Tibial nerve (tissue), 3 donors: ENCODE measurements at regions not wholly inside any gene's neighbourhood (a gene's known extent, or its start where the extent isn't known, plus 50 kb on each side); places are given as distances from the start of the nearest gene placed in this dataset.

Experiments used
- CTCF ChIP-seq, 5 experiments: fragments of 200-600 bp in 3 of 5; fragments of 450-650 bp in 2 of 5; sonication (generic) in 3 of 5; IDR thresholded peaks; one replicate each; pipeline ENCODE4 v1.5.1; 2016 to 2019; ENCODE audit warnings: antibody characterized with exemption in 5 of 5, mild to moderate bottlenecking in 3 of 5, moderate library complexity in 2 of 5
- POLR2A ChIP-seq, 2 donors: fragments of 450-650 bp; IDR thresholded peaks; one replicate each; pipeline ENCODE4 v1.6.1; 2017; ENCODE audit warnings: antibody characterized with exemption in 2 of 2, mild to moderate bottlenecking in 2 of 2, moderate library complexity in 2 of 2

- TF ChIP-seq CTCF (IDR thresholded peaks at IDR 0.05) (no peak), POLR2A (IDR thresholded peaks at IDR 0.05) (no peak)
Measured at GRCh38 chr5:107232293-107232692, 438.4 kb downstream of the EFNA5 start.
